ENCODE measurements at regions not wholly inside any gene's neighbourhood (a gene's known extent, or its start where the extent isn't known, plus 50 kb on each side); places are given as distances from the start of the nearest gene placed in this dataset.
"Not testable (repeated sequence)": the region's sequence is repeated elsewhere in the genome, so short reads cannot be mapped to it uniquely, and the experiment has no call there.

DNA sequence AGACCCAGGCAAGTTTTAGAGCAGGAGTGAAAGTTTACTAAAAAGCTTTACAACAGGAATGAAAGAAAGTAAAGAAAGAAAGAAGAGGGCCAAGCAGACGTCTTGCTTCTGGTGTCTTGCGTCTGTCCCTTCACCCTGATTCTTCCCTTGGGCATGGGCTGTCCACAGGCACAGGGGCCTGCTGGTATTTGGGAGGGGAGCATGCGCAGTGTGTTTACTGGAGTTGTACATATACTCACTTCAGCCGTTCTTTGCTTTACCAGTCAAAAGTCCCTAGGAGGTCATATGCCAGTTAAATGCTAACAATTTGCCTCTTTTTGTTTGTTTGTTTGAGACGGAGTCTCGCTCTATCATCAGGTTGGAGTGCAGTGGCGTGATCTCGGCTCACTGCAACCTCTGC is 875.9 kb downstream of the REEP3 start:
- DNase-seq (ENCODE audit: low read depth in 2 of 2): no peak

DNA sequence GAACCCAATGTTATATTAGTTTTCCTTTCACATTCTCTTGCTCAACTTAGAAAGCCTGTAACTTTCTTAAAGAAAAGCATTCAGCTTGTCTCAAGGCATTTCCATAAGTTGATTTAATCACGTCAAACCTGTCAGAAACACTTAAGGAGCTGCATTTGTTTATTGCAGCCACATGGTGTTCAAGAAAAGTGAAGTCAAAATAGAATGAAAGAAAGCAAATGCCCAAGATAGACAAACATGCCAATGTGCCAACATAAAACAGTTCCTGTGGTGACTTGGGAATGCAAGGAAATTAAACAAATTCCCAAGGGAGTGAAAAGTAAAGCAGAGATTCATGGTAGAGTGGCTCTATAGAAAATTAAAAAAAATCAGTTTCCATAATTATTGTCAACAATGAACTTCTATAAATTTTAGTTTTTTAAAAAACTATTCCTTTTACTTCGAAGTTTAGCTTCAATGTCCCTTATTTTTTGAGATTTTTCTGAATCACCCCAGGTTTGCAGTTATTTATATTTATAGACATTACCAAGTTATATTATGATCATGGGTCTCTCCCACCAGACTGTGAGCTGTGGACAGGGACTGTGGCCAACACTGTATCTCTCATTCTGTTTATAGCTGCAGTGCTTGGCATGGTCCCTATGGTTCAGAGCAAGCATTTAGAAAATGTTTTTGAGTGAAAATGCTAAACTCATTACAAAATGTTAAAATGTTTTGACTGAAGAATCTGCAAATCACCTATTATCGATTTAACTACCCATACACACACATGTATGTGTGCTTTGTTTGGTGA is 887.4 kb downstream of the REEP3 start:
- no peak for DNase-seq (ENCODE audit: low read depth in 2 of 2)

DNA sequence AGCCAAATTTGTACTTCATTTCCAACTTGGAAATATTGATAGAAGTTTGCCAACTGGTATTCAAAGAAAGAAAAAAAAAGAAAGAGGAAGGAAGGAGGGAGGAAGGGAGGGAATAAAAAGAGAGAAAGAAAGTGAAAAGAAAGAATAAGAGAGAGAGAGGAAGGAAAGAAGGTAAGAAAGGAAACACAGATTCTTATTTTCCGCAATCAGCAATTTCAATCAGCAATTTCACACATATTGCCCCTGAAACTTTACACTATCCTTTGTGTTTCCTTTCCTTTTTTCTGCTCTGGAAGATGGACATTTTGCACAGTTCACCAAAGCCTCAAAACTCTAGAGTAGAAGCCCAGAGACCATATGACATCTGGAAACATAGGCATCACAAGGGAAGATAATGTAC is 888.1 kb downstream of the REEP3 start:
- DNase-seq (ENCODE audit: low read depth in 2 of 2): no peak

DNA sequence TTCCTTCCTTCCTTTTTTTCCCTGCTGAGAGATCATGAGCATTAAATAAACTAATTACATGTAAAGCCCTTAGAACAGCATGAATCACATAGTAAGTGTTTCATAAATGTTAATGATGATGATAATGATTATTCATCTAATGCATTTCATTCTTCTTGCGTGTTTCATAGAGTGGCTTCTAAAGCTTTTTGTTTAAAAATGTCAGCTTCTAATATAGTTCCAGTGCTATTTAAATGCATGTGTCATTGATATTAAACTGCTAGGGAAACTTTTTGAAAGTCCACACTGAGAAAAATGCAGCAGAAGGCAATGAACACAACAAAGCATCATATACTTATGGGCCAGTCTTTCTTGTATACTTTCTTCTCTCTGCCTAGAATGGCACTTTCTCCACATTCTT is 894.8 kb downstream of the REEP3 start:
- no peak for DNase-seq (ENCODE audit: low read depth in 2 of 2)

DNA sequence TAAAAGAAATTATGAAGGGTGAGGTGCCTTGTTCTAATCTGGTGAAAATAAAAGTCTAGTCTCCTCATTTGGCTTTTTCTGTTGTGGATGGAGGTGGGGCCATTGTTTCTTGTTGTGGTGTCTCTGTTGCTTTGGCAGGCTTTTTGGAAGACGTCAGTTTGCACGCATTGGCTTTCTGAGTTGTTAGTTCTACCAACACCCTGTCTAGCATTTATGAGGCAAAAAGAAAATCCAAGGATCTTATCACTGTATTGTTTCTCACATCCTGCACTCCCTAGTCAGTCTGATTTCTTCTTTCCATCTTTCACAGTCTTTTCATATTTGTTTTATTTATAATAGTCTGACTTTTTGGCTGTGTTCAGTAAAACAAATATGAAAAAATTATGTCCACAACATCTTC is 898.3 kb downstream of the REEP3 start:
- no peak for DNase-seq (ENCODE audit: low read depth in 2 of 2)

DNA sequence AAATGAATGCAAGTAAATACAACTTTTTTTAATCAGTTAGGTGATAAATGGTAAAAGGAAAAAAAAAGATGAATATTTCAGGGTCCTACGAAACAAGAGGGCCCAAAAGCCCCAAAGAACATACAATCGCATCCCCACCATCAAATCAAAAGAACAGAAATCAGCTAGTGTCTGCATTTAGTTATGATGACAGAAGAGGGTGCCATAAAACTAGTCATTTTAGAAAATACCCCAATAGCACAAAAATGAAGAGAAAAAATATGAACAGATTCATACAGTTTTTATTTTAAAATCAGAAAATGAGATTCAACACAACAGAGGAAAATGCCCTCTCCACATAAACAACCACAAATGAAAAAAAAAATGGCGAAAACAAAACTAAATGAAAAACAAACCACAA is 905.5 kb downstream of the REEP3 start:
- no peak for DNase-seq (ENCODE audit: low read depth in 2 of 2)

DNA sequence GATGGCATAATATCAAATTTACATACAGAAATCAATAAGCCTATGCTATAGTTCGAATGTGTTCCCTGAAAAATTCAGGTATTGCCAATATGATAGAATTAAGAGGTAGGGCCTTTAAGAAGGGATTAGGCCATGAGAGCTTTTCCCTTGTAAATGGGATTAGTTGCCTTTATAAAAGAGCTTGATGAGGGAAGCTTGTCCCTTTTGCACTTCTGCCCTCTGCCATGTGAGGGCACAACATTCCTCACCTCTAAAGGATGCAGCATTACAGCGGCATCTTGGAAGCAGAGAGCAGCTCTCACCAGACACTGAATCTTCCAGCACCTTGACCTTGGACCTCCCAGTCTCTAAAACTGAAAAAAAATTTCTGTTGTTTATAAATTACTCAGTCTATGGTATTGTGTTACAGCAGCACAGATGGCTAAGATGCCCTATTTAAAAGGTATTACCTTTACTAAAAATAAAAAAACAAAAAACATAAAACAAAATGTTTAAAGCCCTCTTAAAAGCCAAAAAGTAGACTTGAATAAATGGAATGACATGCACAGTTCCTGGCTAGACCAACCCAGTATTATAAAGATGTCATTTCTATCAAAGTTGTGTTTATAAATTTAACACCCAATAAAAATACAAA is 909.6 kb downstream of the REEP3 start:
- no peak for DNase-seq (ENCODE audit: low read depth in 2 of 2)

DNA sequence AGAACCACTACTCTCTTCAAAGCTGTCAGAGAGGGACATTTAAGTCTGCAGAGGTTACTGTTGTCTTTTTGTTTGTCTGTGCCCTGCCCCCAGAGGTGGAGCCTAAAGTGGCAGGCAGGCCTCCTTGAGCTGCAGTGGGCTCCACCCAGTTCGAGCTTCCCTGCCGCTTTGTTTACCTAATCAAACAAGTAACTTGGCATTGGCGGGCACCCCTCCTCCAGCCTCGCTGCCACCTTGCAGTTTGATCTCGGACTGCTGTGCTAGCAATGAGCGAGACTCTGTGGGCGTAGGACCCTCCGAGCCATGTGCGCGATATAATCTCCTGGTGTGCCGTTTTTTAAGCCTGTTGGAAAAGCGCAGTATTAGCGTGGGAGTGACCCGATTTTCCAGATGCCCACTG is 920.7 kb downstream of the REEP3 start:
- DNase-seq (ENCODE audit: low read depth in 2 of 2): not testable (repeated sequence)

DNA sequence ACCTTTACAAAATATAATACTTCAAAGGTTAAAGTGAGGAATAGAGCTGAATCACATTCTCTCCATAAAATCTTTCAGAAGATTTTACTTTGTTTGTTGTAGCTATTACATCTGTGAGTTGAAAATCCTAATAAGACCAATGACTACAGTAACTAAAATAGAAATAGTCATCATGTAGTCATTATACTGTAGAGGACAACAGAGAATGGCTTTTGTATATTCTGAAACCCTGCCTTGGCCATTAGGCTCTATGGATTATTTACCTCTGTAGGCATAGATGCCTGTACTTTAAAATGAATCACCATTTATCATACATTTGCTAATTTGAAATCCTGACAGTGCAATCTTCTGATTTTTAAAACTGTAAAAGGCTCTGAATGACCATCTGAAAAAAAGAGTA is 923.0 kb downstream of the REEP3 start:
- DNase-seq (ENCODE audit: low read depth in 2 of 2): no peak

DNA sequence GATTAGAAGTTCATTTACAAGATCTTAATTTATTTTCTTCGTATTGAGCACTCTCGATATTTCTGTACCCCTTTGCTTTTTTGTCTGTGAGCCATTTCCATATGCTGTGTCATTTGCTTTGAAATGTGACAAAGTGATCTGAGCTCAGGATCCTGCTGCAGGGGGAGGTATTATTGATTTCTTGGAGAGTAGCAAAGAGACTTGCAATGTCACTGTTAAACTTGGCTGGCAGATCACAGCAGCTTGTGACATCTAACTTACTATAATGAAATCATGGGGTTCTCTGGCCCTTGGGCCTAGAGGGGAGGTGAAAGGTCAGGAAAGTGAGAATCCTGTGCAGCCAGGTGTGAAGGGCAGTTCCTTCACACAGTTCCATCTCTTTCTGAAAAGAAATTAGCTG is 923.4 kb downstream of the REEP3 start:
- DNase-seq (ENCODE audit: low read depth in 2 of 2): no peak

DNA sequence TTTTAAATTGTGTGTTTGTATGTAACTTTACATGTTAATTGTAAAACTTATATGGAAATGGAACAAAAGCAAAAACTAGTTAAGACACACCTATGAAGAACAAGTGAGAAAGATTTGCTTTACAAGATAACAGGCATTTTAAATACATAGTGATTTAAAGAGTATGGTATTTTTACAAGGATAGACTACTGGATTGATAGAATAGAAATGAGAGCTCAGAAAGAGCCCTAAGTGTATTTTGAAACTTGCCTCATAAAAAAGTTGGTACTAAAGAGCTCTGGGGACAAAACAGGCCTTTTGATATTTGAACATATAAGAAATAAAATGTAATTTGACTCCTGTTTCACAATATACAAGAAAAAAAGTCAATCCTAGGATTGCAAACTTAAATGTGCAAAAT is 928.4 kb downstream of the REEP3 start:
- no peak for DNase-seq (ENCODE audit: low read depth in 2 of 2)

DNA sequence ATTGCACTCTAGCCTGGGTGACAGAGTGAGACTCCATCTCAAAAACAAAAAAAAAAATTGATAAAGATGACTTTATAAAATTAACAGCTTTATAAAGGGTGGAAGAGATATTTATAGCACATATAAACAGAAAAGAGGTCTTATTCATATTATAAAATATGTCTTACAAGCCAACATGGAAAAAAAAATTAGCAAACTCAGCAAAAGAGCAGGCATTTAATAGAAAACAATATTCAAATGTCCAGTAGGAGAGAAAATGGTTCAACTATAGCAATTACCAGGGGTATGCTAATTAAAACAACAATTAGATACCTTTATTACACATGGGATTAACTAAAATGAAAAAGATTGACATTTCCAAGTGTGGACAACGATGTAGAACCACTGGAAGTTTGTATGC is 929.1 kb downstream of the REEP3 start:
- no peak for DNase-seq (ENCODE audit: low read depth in 2 of 2)

DNA sequence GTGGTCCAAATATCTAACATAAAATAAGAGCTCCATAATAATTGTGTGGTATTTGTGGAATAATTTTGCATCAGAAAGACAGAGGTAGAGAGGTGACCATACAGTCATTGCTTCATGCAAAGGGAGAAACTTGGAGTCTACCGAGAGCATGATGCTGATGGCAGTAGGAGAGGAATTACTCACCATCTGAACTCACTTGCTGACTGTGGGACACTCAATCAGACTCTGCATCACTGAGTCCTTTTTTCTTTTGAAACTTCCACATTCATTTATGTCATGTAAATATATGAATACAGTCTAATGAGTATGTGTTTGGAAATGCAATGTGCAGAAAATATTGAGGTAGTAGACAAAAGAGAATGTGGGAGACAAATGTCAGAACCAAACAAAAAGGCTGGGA is 933.8 kb downstream of the REEP3 start:
- DNase-seq (ENCODE audit: low read depth in 2 of 2): no peak

DNA sequence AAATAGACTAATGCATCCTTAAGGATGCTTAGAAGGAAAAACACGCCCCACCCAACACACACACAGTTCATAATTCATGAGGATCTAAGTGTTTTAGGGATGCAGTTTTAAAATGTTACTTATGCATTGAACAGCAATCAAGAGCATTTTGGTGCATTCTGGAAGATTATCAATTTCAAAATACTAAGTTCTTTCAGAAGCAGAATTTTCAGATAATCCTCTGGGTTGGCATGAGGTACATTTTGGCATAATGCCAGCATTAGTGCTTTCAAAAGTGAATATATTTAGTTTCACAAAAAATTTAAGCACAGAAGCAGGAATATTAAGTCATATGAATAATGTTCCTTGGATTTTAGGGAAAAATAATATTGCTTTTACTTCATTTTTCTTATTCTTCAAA is 937.1 kb downstream of the REEP3 start:
- DNase-seq (ENCODE audit: low read depth in 2 of 2): no peak

DNA sequence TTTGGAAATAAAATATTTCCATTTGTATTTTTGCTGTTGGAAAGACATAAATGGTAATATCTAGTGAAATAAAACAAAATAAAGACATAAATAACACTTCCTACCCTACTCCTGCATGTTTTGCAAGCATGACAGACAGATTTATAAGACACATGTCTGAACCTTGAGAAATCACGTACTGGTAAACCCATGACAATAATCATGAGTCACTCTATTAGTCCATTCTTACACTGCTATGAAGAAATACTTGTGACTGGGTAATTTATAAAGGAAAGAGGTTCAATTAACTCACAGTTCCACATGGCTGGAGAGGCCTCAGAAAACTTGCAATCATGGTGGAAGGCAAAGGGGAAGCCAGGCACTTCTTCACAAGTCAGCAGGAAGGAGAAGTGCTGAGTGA is 942.2 kb downstream of the REEP3 start:
- DNase-seq (ENCODE audit: low read depth in 2 of 2): no peak

DNA sequence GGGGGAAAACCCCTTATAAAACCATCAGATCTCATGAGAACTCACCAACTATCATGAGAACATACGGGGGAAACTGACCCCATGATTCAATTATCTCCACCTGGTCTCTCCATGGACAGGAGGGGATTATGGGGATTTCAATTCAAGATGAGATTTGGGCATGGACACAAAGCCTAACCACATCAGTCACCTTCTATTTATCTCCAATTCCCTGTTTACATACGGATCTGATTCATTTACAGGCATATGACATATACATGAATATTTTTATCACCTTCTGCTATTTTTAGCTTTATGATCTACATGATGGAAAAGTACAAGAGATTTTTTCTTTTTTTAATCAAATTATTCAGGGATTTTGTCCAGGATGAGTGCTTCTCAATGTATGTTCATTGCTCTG is 944.5 kb downstream of the REEP3 start:
- DNase-seq (ENCODE audit: low read depth in 2 of 2): no peak

DNA sequence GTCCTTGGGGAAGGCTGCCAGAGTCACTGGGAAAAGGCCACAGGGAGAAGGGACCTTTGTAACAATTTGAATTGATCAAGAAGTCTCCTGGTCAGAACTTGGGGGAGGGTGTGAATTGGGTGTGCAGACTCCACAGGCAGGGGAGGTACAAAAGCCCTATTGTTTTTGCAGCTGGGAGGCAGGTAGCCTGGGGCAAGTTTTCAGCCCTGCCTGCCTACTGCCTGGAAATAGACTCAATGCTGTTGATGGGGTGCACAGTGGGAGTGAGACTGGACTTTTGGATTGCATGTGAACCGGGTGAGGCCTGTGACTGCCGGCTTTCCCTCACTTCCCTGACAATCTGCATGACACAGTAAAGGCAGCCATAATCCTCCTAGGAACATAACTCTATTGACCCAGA is 947.0 kb downstream of the REEP3 start:
- DNase-seq (ENCODE audit: low read depth in 2 of 2): no peak

DNA sequence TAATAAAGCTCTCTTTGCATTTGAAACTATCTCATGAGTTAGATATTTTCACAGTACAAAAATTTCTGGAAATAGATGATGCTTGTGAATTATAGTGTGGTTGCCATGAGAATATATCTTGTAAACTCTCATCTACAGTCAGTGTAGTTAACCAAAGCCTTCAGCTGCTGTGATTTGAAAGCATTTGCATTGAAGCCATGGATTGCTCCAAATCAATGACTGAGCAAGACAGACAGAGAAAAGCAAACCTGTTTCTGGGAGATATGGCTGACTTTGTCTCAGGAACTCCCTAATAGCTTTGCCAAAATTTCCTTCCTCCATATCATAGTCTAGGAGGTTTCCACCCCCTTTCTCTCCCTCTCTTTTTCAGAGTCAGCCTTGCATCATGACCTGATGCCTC is 955.3 kb downstream of the REEP3 start:
- DNase-seq (ENCODE audit: low read depth in 2 of 2): no peak

DNA sequence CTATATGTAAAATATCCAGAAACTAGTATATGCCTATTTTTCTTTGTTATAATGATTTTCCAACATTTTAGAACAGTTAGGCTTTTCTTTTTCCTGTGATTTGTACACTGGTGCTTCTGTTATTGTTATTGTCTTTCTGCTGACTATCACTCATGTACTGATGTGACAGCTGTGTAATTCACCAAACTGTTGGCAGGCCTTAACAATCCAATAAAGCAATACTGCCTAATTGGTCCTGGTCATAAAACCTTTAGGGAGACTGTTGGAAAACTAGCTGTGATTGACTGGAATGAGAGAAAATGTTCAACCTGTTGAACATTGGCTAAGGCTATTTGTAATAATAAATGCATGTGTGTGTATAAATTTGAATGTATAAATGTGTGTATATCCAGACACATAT is 956.6 kb downstream of the REEP3 start:
- DNase-seq (ENCODE audit: low read depth in 2 of 2): no peak

DNA sequence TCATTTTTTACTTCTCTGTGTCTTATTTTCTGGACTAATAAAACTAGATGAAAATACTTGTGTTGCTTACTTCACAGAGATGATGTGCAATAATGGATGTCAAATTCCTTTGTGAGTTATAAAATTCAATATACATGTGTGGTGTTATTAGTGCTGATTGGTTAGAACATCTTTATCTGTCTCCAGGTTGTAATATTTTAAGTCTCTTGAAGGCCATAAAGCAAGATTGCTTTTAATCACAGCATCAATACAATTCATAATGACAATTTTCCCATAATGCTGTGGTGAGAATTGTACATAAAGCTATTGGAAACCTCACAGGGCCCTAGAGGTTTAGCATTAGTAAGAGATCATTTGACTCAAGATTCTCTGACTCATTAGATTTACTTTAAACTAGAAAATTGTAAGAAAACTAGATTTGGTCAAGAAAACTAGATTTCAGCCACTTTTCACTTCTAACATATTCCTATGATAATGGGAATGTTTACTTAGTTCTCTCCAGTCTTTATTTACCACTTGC is 963.7 kb downstream of the REEP3 start:
- no peak for DNase-seq (ENCODE audit: low read depth in 2 of 2)

DNA sequence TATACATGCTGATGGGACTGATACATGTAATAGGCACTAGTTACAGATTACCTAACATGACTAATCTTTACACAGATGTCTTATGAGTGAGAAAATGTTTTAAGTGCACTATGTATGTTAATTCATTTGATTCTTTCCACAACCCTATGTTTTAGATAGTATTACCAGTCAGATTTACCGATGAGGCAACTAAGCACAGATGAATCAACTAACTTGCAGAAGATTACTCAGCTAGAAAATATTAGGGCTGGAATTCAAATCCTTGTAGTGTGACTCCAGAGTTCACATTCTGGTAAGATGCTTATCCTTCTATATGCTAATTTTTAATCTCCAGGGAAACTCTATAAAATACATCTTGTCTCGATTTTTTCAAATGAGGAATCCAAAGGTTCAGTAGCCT is 964.9 kb downstream of the REEP3 start:
- DNase-seq (ENCODE audit: low read depth in 2 of 2): no peak

DNA sequence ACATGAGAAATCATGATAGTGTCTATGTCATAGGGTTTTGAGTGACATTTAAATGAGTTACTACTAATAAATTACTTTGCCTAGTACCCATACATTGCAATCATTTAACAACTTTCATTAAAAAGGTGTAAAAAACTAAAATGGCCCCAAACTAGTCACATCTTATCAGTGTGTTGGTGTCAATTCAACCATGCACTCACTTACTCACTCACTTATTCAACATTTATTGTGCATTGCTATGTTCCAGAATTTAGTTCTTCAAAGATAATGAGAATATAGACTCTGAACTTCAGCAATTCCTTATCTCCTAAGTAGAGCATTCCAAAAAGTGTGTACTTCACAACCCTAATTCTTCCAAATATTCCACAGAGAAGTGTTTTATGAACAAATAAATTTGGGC is 965.7 kb downstream of the REEP3 start:
- DNase-seq (ENCODE audit: low read depth in 2 of 2): no peak

DNA sequence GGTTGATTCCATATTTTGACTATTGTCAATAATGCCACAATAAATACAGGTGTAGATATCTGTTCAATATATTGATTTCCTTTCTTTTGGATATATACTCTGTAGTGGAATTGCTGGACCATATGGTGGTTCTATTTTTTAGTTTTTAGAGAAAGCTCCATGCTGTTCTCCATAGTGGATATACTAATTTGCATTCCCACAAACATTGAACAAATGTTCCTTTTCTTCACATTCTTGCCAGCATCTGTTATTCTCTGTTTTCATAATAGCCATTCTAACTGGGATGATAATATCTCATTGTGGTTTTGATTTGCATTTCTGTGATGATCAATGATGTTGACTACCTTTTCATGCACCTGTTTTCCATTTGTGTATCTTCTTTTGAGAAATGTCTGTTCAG is 973.7 kb downstream of the REEP3 start:
- no peak for DNase-seq (ENCODE audit: low read depth in 2 of 2)

DNA sequence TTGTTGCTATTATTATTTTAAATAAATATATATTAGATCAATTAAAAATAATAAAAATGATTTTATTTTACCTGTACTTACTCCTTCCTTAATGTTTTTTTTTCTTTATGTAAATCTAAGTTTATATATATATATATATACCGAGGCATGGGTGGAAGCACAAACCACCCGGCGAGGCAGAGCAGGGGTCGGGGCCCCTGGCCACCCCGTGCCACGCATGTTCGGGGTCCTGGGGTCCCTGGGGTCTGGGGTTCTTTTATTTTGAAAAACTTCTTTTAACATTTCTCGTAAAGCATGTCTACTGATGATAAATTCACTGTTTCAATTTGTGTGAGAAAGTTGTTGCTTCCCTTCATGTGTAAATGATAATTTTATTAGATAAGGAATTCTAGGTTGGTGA is 976.1 kb downstream of the REEP3 start:
- DNase-seq (ENCODE audit: low read depth in 2 of 2): no peak
